H1 (cell line): ENCODE measurements at regions not wholly inside any gene's neighbourhood (a gene's known extent, or its start where the extent isn't known, plus 50 kb on each side); places are given as distances from the start of the nearest gene placed in this dataset.

Experiments used
- CHD2 ChIP-seq: IDR thresholded peaks from 2 replicates; pipeline ENCODE4 v1.6.1; 2012; ENCODE audit warnings: low read length, improper control_type of control experiment
- CREB1 ChIP-seq: IDR thresholded peaks from 2 replicates; pipeline ENCODE4 v1.6.1; 2012; ENCODE audit warnings: inconsistent platforms
- CTCF ChIP-seq, 3 experiments: IDR thresholded peaks; 1 replicate in 2 of 3; 2 replicates in 1 of 3; pipeline versions ENCODE4 v1.5.1 to v1.6.1; 2011; ENCODE audit warnings: low read length in 3 of 3, mild to moderate bottlenecking in 3 of 3, inconsistent platforms in 2 of 3, low read depth in 1 of 3, moderate library complexity in 1 of 3; ENCODE audit not compliant: insufficient read depth in 1 of 3; ENCODE audit errors: control extremely low read depth in 1 of 3
- EGR1 ChIP-seq: IDR thresholded peaks from 2 replicates; pipeline ENCODE4 v1.6.1; 2011; ENCODE audit warnings: low read depth, low read length, borderline replicate concordance
- HDAC2 ChIP-seq, 2 experiments: fragments of 300-600 bp in 1 of 2; sonication (generic) in 1 of 2; IDR thresholded peaks; 2 replicates each; pipeline ENCODE4 v1.6.1; 2011 to 2012; ENCODE audit warnings: low read depth in 2 of 2, low read length in 2 of 2, mild to moderate bottlenecking in 2 of 2, moderate library complexity in 2 of 2, borderline replicate concordance in 1 of 2, inconsistent platforms in 1 of 2
- KDM5A ChIP-seq: fragments of 200-600 bp; IDR thresholded peaks from 2 replicates; pipeline ENCODE4 v1.7.1; 2012; ENCODE audit warnings: mild to moderate bottlenecking, low read length, inconsistent platforms, mixed read lengths
- NANOG ChIP-seq: IDR thresholded peaks from 2 replicates; pipeline ENCODE4 v1.6.1; 2011; ENCODE audit warnings: low read length, low read depth, mild to moderate bottlenecking, inconsistent platforms; ENCODE audit not compliant: insufficient read depth, poor library complexity, severe bottlenecking
- POU5F1 ChIP-seq: IDR thresholded peaks from 2 replicates; pipeline ENCODE4 v1.6.1; 2011; ENCODE audit warnings: low read depth, mild to moderate bottlenecking, low read length, moderate library complexity
- RFX5 ChIP-seq: IDR thresholded peaks from 2 replicates; pipeline ENCODE4 v1.6.1; 2011; ENCODE audit warnings: low read depth, low read length, improper control_type of control experiment, borderline replicate concordance
- SRF ChIP-seq: IDR thresholded peaks from 2 replicates; pipeline ENCODE4 v1.6.1; 2011; ENCODE audit warnings: mild to moderate bottlenecking, low read depth, low read length, moderate library complexity
- TAF7 ChIP-seq: optimal IDR thresholded peaks from 2 replicates; pipeline ENCODE3; 2011; ENCODE audit warnings: low read depth, mild to moderate bottlenecking, inconsistent platforms, low read length, moderate library complexity, borderline replicate concordance
- TEAD4 ChIP-seq: IDR thresholded peaks from 2 replicates; pipeline ENCODE4 v1.6.1; 2012; ENCODE audit warnings: low read depth, low read length, inconsistent platforms, mixed read lengths
- ZNF274 ChIP-seq: IDR thresholded peaks from 2 replicates; pipeline ENCODE4 v1.7.0; 2012; ENCODE audit warnings: low read length, borderline replicate concordance; ENCODE audit errors: extremely low read depth

- TF ChIP-seq HDAC2 (IDR thresholded peaks at IDR 0.05; ENCODE audit: borderline replicate concordance in 1 of 2, low read depth in 2 of 2, low read length in 2 of 2) = no peak
- TF ChIP-seq CTCF (IDR thresholded peaks at IDR 0.05; ENCODE audit: control extremely low read depth in 1 of 3, insufficient read depth in 1 of 3, low read depth in 1 of 3, low read length in 3 of 3) = peak; percentile 54 to 74 (median 70)
- no peak for TF ChIP-seq NANOG
- no peak for TF ChIP-seq ZNF274
- TF ChIP-seq SRF = no peak
- TF ChIP-seq RFX5 = no peak
- TF ChIP-seq EGR1 = no peak
- no peak for TF ChIP-seq CREB1
- no peak for TF ChIP-seq CHD2
- no peak for TF ChIP-seq POU5F1
- no peak for TF ChIP-seq TAF7
- TF ChIP-seq TEAD4 = no peak
- TF ChIP-seq KDM5A = no peak
Observed at GRCh38 chr14:99034711-99035171, 237.3 kb downstream of the BCL11B start (continued).
